ENCODE measurements at regions not wholly inside any gene's neighbourhood (a gene's known extent, or its start where the extent isn't known, plus 50 kb on each side); places are given as distances from the start of the nearest gene placed in this dataset.
"Not testable (repeated sequence)": the region's sequence is repeated elsewhere in the genome, so short reads cannot be mapped to it uniquely, and the experiment has no call there.

DNA sequence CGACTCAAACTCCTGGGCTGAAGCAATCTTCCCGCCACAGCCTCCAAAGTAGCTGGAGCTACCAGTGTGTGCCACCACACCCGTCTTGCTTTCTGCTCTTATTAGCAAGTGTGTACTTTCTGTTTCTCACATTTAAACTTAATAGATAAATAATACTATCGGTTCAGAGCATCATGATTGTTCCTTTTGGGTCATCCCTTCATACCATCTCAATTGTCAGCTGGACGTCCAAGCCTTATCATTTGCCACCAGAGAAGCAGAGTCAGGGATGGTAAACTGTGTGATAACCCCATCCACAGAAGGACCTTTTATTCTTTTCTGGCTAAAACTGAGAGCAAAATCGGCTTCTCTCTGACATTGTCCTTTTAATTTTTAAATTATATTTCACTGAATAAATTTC, 279.8 kb upstream of the GOT2 start:
- no peak for DNase-seq

DNA sequence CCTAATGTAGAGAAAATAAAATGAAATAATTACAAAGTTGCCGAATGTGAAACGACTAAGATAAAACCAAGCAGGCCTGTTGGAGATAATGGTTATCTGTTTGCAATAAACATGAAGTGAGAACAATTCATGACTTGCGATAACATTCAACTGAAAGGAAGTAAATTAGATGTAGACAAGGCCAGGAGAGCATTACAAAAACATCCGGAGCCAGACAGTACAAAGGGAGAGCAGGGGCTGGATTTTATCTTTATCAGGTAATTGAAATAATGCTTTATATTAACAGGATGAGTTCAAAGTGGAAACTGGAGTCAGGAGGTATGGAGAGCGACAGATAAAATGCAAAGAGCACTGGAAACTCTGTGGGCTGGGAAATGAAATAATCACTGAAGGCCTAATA, 265.6 kb upstream of the GOT2 start:
- no peak for DNase-seq

DNA sequence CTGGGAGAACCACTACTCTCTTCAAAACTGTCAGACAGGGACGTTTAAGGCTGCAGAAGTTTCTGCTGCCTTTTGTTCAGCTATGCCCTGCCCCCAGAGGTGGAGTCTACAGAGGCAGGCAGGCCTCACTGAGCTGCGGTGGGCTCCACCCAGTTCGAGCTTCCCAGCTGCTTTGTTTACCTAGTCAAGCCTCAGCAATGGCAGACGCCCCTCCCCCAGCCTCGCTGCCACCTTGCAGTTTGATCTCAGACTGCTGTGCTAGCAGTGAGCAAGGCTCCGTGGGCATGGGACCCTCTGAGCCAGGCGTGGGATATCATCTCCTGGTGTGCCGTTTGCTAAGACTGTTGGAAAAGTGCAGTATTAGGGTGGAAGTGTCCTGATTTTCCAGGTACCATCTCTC, 258.6 kb upstream of the GOT2 start:
- DNase-seq = not testable (repeated sequence)

DNA sequence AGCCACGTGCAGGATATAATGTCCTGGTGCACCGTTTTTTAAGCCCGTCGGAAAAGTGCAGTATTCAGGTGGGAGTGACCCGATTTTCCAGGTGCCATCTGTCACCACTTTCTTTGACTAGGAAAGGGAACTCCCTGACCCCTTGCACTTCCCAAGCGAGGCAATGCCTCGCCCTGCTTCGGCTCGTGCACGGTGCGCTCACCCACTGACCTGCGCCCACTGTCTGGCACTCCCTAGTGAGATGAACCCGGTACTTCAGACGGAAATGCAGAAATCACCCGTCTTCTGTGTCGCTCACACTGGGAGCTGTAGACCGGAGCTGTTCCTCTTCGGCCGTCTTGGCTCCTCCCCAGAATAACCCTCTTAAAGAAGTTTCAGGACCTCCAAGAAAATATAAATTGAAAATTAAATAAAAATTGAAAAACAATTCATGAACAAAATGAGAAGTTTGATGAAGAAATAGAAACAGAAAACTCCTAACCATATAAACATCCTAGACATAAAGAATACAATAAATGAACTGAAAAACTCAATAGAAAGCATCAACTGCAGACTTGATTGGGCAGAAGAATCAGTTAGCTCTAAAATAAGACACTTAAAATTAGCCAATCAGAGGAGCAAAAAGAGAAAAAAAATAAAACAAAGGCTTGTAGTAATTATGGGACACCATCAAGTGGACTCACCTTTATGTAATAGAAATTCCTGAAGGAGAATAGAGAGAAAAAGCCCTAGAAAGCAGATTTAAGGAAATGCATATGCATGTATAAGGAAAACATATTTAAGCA, 249.3 kb upstream of the GOT2 start:
- DNase-seq = not testable (repeated sequence)

DNA sequence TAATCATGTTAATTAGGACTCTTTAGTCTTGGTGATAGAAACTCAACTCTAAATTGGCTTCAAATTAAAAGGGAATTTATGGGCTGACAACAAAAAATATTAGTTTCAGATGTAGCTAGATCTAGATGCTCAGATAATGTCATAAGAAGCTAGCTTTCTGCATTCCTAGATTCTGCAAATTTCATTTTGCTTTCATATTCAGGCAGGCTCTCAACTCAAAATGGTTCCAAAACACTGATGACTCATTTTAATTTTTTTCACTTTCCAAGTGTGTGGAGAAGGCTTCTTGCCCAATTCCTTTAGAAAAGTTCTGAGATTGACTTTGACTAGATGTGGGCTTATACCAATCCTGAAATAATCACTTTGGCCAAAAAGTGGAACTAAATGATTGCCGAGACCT, 236.7 kb upstream of the GOT2 start:
- DNase-seq = no peak

DNA sequence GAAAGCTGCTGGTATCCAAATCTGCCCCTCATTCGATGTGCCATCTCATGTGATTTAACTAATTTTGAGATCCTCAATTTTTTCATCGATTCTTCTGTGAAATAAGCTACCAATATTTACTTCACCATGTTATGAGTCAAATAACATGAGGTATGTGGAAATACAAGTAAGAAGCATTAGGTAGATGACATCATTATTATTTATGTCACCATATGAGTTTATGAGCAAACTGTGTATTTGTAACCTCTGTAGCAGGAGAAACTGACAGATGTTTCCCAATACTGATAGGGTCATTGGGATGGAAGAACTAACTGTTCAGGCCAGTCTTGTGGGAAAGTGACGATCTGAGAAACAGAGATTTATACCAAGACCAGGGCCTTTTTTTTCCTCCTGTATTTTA, 229.4 kb upstream of the GOT2 start:
- DNase-seq = no peak

DNA sequence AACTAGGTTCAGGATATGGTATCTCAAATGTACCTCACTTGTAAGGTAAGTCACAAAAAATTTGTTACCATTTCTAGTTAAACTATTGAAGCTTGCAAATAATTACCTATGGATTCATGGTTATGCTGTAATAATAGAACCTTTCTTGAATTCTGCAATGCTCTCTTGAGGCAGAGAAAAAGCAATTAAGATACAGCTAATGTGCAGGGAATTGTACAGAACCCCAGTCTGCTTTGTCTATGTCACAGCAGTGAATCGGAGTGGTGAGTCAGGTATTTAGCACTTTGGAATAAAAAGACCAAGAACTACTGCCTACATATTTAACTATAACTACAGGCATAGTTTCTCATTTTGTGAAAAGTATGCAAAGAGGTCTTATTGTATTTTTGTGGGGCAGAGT, 228.7 kb upstream of the GOT2 start:
- DNase-seq = no peak

DNA sequence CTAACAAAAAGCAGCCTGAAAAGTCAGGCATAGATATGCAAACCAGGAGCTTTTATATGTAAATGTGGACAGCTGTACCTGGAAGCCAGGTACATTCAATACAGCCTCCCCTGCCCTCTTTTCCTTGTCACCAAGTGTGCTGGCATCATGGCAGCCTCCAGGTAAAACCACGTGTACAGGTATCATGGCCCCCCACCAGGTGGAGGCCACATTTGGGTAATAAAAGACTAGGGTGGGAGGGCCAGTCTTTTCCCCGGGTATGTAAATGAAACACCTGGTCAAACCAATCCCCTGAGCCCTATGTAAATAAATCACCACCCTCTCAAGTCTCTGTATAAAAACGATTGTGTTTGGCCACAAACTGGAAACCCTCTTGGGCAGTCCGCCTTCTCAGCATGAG, 226.4 kb upstream of the GOT2 start:
- no peak for DNase-seq

DNA sequence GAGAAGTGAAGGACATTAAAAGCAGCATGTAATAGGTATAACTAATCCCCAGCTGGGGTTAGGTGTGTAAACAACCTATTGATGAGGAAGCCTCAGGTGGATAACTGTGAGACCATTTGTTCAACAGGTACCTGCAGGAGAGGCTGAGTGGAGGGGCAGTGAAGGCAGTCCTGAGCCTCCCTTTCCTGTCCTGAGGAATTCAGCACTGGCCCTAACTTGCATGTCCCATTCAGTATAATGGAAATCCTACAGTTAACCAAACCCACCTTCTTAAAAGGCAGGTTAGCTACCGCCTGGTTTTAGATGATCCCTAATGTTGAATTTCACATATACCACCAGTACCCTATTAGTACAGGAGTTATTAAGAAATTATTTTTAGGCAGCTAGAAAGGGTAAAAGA, 225.9 kb upstream of the GOT2 start:
- DNase-seq = no peak

DNA sequence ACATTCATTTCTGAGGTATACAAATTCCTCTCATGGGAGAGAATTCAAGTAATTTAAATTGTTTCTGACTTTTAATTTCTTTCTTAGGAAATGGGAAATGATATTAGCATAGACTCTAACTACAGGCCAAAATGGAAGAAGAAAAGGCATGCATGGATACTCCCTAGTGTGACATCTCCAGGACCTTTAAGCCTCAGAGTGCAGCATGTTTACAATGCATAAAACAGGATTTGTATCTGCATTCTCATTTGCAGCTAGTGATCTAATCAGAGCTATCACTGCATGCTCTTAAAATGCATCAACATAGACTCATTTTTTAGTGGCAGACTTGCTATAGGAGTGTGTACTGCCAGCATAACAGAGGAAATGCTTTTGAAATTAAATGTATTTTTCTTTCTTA, 224.6 kb upstream of the GOT2 start:
- no peak for DNase-seq

DNA sequence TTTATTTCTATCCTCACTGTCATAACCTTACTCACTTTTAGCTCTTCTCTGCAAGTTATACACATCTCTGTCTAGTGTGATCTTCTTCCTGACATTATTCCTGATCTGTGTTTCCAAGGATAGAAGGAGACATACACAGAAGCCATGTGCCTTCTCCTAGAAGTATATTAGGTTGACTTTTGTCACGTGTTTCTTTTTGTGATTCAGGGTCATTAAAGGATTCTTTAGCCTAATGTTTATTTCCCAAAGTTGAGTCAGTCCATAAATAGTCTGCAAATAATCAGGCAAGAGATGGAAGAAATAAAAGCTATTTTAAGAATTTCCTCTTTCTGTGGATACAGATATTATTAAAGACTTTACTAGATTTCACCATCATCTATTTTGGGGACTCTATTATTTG, 214.1 kb upstream of the GOT2 start:
- DNase-seq = no peak

DNA sequence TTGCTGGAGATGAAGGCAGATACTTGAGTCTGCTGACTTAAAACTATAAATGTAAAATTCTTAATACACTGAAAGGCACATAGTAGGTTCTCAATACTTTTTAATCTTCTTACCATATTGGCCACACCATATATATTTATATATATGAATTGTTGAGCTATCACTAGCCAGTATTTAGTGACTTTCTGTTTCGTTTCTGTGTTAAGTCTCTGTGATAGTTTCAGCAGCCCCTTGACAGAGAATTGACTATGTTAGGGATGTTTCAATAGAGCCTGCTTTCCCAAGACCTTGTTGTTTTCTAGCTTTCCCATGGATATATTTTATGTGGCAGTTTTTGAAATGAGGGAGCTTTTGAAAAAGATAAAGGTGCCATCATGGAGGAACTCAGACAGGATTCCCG, 206.5 kb upstream of the GOT2 start:
- no peak for DNase-seq

DNA sequence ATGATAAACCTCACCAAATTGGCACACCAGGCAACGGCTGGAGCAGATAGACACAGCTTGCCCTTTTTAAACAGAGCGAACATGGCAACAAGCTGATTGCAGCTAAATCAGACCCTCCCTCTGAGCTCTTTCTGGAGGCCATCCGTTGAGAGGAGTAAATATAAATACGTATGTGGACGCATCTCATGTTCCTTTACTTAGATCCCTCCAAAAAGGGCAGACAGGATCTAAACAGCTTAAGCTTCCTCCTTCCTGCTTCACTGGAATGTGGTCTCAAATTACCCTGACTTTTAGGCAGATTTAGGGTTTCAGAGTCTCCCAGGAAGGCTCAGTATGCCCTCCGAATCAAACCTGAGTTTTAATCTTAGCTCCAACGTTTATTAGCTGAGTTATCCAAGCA, 204.7 kb upstream of the GOT2 start:
- no peak for DNase-seq

DNA sequence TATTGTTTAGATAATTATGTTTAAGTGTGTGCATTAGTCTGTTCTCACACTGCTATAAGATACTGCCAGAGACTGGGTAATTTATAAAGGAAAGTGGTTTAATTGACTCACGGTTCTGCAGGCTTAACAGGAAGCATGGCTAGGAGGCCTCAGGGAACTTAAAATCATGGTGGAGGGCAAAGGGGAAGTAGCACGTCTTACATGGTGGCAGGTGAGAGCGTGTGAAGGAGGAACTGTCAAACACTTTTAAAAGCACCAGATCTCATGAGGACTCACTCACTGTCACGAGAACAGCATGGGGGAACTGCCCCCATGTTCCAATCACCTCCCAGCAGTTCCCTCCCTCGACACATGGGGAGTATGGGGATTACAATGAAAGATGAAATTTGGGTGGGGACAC, 203.5 kb upstream of the GOT2 start:
- no peak for DNase-seq

DNA sequence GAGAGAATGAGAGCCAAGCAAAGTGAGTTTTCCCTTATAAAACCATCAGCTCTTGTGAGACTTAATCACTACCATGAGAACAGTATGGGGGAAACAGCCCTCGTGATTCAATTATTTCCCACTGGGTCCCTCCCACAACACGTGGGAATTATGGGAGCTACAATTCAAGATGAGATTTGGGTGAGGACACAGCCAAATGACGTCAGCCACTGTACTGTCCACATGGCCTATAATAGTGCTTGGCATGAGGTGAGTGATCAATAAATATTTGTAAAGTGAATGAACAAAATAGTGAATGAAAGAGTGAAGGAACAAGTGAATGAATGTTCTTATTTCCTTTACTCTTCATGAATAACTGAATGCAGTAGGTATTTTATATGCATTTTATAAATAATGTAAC, 199.1 kb upstream of the GOT2 start:
- no peak for DNase-seq

DNA sequence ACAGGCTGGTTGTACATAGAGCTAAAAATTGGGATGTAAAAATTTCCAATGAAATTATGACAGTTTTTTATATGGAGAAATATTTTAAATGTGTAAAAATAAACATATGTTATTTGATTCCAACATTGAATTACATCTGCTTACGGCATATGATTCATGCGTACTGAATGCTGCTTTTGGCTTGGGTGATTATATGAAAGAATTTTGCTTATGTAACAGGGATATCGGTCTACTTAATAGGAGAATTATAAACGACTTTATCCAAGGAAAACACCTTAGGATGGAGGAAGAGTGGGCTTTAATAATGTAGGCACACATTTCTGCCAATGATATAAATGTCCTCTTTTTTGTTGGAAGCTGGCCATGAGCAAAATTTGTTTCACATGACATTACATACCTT, 197.3 kb upstream of the GOT2 start:
- no peak for DNase-seq

DNA sequence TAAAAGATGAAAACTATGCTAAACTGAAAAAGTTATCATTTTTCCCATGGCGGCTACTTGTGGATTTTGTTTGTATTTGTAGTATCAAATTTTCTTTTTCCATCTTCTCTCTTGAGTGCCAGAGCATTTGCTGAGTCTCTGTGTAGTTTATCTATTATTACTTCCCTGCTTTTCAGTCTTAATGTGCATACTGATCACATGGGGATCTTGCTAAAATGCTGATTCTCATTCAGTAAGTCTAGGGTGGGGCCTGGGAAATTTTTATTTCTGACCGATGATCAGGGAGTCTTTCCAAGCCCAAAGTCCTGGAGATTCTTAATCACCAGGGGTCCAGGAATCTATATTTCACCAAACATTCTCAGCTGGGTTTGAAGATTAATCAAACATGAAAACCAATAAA, 189.0 kb upstream of the GOT2 start:
- DNase-seq = no peak

DNA sequence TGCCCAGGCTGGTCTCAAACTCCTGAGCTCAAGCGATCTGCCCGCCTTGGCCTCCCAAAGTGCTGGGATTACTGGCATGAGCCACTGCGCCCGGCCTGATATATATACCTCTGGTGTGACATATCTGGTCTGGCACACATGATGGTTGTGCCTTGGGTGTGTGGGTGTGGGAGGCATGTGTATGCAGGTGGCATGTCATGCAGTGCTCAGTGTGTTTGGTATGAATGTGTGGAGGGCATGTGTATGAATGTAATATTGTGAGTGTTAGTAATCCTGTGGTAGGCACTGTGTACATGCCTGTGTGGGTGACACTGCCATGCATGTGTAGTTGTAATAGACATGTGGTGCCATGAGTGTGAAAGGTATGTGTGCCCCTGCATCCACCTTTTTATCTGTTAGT, 179.3 kb upstream of the GOT2 start:
- DNase-seq = no peak

DNA sequence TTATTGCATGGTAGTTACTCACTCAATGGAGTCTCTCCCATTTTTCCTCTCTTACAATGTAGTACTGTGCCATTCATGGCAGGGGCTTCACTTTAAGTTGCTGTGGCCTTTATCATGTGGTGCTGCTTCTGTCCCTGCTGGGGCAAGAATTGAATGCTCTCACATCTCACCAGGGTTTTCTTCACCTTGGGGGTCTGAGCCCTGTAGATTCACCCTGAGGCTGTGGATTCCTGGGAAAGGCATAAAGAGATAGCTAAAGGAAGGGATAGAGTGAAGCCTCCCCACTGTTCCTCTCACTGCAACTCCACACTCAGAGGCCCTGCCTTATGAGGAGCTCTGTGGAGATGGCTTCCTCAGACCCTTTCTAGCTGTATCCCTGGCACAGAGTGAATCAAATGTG, 178.5 kb upstream of the GOT2 start:
- no peak for DNase-seq

DNA sequence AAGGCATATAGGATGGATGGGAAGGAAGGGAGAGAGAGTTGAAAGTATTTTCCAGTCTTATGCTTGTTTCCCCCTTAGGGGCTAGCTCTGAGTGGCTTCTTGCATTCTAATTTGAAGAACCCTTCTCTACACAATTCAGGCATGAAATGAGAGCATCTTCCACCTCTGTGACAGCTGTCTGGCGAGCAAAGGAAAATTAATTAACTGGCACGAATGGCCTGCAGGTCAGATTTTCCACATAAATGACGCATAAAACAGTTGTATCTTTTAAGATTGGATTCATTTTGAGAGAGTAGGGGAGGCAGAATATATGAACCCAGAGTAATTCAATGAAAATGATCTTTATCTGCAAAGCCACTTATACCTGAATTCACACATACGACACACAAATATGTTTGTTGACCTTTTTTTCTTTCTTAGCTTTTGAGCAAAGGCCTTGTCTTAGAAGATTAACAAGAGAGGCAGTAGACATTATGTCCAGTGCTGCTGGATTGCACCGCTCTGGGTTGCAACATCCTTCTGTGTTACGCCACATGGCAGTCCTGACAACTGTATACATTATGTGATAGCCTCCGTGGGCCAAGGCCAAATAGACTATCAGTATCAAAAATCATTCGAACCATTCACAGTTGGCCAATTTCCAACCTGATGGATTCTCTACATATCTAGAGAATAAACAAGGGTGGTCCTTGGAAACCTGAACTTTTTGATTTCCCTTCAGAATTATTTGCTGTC, 173.0 kb upstream of the GOT2 start:
- DNase-seq = no peak

DNA sequence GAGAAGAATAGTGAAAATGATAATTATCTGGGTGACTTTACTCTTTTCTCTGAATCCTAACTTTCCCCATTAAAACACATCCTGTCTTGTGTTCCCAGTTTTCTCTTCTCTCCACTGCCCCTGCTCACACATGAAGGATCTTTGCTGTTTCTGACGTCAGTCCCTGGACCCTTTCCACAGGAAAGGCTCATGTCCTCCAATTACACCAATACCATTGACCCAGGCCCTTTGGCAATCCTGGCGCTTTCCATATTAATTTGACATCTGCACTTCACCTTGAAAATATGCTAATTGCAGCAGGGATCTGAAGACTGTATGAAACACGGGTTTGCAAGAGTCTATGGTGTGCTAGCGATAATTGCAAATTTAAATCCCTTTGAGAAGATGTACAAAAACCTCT, 170.2 kb upstream of the GOT2 start:
- DNase-seq = no peak

DNA sequence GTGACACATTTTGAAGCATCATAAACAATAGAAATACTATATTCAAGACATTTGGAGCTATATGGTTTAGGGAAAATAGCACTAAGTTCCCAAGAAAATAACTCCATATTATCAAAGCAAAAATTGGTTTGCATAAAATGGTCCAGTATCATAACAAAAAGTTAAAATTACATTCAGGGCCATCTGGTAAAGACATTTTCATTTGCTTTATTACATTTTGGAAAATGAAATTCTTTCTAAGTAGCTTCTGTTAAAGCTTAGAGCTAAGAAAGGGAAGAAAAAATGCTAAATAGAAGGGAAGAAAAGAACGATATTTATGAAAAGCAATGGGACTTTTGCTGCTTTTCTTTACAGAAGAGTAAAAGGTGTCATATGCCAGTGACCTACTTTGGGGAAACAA, 155.4 kb upstream of the GOT2 start:
- DNase-seq = no peak

DNA sequence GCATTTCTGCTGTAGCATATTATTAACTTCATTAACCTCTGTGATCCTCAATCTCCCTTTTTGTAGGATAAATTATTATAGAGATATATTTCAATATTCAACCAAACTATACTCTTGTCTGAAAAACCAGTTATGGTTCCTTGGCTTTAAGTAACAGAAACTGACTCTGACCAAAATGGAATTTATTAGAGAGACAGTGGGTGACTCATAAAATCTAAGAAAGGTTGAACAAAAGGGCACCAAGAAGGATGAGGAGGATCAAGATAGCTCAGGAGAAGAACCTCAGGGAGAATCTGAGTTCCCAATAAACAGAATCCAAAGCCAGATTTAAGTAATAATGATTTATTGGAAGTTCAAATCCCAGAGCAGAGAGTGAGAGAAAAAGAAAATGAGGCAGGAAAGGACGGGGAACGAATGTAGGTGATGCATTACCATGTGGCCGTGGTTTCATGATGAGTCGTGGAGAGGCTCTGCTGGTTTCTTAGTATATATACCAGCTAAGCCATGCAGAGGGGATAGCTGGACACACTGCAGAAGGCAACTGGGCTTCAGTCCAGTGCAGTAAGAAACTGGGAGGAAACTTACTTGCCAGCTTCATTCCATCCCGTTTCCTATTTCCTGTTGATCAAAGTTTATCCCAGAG, 151.5 kb upstream of the GOT2 start:
- DNase-seq = no peak

DNA sequence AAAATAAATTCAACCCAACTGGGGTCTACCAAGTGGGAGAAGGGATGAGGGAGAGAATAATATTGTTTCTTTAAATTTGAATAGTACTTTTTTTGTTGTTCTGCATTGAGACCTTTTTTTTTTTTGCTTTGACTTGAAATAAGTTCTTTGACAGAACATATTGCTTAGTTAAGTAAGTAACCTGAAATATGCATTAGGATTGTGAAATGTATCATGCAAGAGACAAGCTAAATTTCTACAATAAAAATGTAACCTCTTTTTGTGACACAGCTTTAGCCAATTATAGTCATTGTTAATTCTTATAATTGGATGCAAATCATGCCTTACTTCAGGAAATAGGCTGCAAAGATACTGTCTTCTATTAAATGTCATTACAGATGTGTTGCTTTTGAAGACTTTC, 150.0 kb upstream of the GOT2 start:
- no peak for DNase-seq
